DMS114 treated with DMSO at 0.1 percent for 48 hours (cell line): ENCODE measurements at regions not wholly inside any gene's neighbourhood (a gene's known extent, or its start where the extent isn't known, plus 50 kb on each side); places are given as distances from the start of the nearest gene placed in this dataset.
"Not testable (repeated sequence)": the region's sequence is repeated elsewhere in the genome, so short reads cannot be mapped to it uniquely, and the experiment has no call there.

Experiments
- DNase-seq: peaks from one replicate; lab custom pipeline; 2025; ENCODE audit not compliant: unreplicated experiment; lab: John Stamatoyannopoulos, UW

DNA sequence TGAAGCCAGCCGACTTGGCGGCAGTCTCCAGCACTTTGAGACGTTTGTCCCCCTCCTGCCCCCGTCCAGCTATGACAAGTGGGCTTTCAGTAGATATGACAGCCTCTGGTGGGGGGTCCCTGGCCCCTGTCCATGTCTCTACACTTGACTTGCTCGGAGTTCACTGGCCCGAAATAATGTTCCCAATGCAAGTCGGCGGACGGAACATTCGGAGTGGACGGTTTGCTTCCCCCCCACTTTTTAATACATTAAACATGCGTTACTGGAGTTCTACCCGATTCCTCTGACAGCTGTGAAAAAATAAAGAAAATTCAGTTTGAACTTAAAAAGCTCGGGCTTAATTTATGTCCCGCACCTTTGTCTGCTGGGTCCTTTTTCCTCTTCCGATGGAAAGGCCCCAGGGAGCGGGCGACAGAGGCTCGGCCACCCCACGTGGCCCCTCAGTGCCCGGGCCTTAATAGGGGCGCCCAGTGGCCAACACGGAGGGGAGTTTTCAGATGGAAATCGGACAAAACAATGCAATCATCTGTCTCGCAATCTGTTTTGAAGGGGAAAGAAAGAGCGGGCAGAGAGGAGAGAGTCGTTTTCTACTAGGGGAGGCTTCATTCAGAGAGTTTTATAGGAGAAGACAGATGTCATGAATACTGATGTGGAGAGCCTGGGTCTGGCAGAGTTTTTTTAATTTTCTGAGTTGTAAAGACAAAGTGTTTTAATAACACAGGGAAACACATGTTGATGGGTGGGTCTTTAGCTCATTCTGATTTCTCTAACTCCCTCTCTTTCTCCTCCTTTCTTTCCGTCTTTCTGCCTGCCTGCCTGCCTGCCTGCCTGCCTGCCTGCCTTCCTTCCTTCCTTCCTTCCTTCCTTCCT, 50.2 kb downstream of the SMIM38 start:
- no peak for DNase-seq

DNA sequence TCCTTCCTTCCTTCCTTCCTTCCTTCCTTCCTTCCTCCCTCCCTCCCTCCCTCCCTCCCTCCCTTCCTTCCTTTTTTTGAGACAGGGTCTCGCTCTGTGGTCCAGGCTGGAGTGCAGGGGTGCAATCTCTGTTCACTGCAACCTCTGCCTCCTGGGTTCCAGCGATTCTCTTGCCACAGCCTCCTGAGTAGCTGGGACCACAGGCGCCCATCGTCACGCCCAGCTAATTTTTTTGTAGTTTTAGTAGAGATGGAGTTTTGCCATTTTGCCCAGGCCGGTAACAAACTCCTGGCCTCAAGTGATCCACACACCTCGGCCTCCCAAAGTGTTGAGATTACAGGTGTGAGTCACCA, 50.9 kb downstream of the SMIM38 start:
- DNase-seq, result not testable (repeated sequence)

DNA sequence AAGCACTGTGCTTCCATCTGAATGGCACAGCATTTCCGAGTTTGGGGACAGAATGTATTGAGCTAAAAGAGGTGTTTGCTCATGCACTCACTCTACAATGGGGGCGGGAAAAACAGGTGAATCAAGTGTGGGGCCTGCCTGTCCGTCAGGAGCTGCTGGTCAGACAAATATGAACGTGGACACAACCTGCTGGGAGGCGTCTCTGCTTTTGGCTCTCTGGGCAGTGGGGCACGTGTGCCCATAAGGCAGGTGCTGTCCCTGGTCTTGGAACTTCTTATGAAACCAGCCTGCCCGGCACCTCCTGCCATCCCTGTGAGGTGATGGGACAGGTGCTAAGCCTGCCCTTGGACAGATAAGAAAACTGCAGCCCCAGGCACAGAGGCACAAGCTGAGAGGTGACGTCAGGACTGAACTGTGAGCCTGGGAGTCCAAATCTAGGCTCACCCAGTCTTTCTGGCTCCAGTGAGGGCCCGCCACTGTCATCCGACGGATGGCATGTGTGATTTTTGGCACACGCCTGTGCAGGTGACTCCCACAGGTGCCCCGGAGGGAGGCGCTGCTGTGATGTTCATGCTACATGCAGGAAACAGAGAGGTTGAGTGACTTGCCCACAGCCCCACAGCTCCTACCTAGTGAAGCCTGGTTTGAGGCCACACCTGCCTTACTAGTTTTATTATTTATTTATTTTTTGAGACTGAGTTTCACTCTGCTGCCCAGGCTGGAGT, 51.6 kb downstream of the SMIM38 start:
- no peak for DNase-seq

DNA sequence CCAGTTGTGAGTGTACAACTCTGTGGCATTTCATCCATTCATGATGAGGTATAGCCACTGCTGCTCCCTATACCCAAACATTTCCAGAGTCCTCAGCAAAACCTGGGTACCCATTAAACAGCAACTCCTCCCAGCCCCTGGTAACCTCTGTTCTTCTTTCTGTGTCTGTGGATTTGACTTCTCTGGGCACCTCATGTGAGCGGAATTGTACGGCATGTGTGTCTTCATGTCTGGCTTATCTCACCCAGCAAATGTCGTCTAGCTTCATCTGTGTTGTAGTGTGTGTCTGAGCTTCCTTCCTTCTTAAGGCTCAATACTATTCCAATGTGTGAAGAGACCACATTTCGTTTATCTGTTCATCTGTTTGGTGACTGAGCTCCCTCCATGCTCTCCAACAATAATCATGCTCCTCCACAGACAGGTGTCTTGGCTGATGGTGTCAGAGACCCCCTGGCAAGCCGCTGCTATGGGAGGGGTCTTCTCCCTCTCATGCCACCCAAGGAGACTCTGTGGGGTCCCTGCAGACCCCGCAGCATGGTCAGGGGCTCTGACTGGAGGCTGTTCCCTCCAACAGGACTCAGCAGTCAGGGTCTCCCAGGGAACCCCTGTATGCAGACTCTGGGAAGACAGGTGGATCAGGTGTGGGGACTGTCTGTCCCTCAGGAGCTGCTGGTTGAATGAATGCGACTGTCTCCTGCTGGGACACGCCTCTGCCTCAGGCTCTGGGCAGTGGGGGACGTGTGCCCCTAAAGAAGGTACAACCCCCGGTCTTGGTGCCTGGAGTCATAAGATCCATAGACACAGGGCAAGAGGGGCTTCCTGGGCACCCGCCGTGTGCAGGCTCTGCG, 52.7 kb downstream of the SMIM38 start:
- no peak for DNase-seq

DNA sequence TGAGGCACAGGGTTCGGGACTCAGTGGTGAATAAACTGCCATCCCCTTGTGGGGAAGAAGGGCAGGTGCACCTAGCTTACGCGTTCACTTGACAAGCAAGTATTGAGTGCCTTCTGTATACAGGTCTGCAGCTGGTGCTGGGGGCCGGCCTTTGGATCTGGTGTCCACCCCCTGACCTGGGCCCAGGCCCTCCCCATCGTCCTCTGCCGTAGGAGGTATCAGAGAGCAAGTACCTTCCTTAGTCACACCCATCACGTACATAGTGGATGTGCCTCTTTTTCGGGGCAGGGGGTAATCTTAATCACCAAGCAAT, 53.3 kb downstream of the SMIM38 start:
- DNase-seq, result no peak

DNA sequence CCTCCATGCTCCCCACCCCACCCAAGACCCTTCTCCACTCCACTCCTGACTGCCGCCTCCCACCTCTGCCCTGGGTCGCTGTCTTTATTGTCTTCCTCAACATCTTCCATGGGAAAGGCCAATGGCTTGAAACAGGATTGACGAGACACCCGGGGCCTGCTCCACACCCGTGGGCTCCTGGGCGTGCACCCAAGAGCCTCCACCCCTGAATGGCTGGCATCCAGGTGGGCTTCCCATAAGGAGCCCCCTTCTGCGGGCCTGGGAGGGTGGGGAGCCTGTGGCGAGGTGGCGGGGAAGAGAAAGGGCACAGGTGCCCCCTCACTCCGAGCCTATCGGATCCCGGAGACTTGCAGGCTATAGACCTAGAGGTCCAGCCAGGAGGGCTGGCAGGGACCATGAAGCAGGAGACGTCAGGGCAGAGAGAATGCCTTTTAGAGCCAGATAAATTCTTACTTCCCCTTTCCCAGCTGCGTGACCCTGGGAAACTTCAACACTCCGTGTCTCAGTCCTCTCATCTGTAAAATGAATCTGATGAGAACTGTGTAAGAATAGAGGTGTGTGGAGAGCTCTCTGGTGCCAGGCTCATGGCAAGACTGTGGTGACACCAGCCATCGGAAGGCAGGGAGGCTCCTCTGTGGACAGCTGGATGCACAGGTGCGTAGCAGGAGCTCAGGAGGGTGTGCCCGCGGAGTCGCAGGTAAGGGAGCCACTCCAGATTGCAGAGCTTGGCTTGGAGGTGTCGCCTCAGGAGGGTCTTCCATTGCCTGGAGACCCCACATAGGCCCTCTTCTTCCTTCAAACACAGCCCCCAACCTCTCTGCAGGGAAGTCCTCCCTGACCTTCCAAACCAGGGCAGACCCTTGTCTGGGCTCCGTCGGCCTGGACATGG, 53.9 kb downstream of the SMIM38 start:
- no peak for DNase-seq

DNA sequence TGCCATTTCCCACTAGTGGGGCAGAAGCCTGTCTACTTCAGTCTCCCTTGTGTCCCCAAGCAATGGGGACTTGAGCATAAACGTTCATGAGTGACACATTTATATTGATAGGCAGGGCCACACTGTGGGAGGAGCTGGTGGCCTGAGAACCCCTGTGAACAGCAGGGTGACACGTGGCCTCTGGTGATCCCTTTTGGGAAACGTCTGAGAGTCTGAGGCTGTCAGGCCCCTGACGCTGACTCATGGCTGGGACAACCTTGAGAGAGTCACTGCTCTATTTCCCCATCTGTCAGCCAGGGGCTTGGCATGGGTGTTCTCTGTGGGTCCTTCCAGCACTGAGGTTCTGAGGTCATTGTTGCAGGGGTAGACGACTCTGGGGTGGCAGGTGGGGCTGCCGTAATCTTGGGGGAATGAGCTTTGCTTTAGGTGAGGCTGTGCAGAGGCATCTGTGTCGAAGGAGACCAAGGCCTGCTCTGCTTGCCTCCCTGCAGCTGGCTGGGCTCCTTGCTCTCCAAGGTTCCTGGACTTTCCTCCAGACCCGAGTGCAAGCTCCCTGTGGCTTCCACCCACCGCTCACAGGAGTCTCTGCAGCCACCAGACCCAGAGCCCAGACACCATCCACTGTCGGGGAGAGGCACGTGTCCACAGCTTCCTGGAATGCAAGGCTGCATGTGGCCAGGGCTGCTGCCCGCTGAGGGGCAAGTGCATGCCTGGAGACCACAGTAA, 54.7 kb downstream of the SMIM38 start:
- DNase-seq, result no peak

DNA sequence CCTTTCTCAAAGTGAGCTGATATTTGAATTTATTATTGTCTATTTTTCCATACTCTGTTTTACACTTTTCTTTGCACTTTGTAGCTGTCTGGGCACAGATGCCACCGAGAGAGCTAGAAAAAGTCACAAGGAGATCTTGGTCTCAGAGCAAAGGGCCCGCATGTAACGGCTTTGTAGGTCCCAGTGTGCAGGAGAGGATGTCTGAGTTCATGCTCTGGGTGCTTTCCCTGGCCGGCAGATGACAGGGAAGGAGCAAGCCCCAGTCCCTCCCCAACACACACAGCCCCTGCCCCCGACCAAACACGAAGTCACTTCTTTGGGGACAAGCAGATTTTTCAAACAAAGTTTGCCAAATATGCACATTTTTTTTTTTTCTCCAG, 55.8 kb downstream of the SMIM38 start:
- DNase-seq, result no peak

DNA sequence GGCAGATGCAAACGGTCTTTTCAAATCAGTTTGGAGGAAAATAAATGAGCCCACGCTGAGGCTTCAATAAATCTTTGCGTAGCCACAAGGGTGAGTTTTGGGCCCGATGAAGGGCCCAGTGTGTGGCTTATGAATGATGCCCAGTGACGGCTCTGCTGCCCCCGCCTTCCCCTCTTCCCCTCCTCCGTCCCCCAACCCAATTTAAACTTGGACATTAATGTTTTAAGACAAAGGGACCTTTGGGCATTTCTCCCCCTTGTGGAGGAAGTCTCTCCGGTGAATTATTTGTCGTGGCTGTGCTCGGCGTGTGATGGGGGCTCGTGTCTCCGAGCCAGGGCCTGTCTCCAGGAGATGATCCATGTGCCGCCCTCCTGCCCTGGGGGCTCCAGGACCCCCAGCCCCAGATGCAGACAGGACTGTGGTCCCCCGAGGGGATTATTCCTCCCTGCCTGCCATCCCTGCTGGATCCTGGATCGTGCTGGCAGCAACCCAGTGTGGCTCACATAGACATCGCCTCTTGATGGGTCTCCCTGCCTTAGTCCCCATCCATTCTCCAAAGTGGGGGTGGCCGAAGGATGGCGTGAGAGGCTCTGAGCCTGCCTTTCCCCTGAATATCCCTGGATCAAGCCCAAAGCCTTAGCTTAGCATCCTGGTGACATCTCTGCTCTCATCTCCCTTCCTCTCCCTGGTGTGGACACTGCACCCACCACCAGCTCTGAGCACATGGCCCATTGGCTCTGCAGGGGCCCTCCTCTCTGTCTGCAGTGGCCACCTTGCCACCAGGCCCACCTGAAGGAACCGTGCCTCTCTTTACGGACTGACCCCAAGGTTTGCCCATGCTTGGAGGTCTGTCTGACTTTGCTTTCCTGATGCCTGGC, 56.4 kb downstream of the SMIM38 start:
- DNase-seq, result peak; percentile 67

DNA sequence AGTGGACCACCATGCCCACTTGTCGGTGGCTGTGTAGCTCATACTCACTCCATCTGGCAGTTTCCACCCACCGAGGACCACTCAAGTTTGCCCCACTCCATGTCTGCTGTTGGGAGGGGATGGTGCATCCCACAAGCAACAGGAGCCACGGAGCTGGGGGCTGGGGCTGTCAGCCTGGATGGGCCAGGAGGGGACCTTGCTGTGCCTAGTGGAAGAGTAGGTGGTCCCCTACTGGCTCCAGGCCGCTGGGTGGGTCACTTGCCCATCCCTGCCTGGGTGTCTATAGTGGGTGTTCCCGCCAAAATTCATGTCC, 57.0 kb downstream of the SMIM38 start:
- DNase-seq, result no peak

DNA sequence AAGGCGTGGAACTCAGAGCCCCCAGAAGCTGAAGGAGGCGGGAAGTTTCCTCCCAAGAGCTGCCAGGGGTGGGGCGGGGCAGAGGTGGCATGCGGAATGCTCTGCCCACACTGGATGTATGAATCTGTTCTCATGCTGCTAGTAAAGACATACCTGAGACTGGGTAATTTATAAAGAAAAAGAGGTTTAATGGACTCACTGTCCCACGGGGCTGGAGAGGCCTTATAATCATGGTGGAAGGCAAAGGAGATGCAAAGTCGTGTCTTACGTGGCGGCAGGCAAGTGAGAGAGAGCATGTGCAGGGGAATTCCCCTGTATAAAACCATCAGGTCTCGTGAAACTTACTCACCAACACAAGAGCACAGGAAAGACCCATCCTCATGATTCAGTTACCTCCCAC, 57.6 kb downstream of the SMIM38 start:
- DNase-seq, result no peak

DNA sequence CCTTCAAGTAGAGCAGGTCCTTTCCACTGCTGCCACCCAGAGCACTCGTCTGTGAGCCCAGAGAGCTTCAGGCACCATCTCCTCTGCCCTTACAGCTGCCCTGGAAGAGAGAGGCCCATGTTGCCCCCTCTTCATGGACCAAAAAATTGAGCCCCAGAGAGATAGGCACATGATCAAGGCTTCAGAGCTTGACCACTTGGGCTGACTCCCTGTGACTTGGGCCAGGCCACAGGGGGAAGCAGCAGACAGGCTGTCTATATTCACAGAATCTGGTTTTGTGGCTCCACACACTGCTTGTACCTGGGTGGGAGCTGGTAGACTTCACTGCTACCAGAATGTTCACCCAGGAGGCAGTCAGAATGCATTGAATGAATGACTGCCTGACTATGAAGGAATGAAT, 58.2 kb downstream of the SMIM38 start:
- no peak for DNase-seq

DNA sequence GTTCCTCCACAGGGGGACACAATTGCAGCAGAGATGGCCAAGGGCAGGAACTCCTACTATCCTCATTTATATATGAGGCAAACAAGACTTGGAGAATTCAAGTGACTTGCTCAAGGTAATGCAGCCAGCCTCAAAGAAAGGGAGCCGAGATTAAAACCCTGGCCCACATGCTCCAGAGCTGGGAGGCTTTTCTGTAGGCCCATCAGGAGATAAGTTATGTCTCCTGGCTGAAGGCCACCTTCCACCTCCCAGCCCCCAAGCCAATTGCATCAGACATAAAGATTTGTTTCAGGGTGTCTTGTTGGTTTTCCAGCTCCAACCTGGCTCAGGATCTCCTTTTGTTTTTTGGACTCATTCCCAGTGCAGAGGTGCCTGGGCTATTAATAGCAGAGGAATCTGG, 59.5 kb downstream of the SMIM38 start:
- no peak for DNase-seq

DNA sequence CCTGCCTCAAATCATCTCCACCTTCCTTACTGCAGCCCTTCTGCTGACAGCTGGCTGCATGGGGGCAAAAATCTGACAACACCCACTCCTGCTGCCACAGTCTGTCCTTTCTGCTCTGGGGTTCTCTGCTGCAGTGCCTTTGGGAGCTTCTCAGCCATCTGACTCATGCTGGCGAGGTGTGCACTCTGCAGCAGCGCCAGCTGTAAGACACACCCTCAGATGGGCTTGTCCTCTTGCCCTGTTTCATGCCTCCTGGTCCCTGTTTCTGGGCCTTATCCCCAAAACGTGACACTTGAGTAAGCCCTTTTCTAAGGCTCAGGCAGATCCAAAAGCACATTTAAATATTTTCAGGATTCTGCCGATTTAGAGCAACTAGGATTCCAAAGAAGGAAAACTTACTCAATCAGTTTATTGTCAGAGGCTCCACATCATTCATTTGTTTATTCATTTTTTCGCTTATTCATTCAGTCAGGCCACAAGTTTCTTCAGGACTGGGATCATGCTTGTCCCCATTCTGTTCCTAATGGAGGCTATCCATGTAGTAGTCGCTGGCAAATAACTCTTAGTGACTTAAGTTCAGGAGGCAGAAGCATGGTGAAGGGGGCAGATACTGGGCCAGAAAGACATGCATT, 60.2 kb downstream of the SMIM38 start:
- DNase-seq, result no peak

DNA sequence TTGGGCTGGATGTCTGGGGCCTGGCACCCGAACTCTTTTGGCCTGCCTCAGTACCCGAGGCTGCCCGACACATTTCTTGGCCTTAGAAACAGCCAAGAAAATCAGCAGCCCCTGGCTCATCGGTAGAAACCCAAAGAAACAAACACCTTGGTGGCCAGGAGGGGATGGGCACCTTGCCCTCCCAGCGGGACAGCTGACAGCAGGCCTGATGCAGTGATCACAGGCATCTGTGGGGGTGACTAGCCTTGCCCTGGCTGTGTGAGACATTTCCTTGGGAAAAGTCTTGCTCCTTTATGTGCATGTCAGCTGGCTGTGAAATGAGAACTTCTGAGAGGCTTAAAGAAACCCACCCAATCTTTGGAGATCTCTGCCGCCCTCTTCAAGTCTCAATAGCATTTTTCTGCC, 60.9 kb downstream of the SMIM38 start:
- DNase-seq, result no peak

DNA sequence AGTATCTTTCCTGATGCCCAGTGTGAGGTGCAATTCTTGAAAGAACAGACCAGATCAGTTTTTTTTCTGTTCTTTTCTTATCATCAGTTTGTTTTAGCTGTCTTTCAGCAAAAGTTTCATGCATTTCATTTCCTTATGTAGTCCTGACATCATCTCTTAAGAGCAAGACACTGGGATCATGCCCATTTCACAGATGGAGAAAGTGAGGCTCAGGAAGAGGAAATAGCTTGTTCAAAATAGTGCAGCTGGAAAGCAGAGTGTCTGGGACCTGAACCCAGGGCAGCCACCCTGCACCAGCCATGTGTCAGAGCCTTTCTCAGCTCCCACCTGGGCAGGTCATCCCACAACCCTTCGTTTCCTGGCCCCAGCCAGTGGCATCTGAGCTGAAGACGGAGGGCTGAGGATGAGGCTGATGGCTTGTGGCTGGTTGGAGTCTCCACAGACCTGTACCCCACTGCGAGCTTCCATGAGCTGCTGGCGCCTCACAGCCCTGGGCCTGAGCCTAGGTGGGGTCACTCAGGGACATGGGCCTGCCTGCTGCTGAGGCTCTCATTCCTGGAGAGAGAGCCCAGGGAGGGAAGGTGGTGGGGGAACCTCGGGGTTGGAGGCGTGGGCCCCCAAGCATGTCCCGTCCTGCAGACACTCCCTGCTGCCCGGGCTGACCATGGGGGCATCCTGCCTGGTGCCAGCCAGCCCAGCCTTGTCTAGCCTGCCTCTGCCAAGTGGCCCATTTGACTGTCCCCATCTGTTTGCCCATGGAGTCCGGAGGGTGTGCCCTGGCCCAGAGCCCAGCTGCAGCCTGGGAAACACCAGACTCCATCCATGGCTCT, 61.8 kb downstream of the SMIM38 start:
- DNase-seq, result no peak

DNA sequence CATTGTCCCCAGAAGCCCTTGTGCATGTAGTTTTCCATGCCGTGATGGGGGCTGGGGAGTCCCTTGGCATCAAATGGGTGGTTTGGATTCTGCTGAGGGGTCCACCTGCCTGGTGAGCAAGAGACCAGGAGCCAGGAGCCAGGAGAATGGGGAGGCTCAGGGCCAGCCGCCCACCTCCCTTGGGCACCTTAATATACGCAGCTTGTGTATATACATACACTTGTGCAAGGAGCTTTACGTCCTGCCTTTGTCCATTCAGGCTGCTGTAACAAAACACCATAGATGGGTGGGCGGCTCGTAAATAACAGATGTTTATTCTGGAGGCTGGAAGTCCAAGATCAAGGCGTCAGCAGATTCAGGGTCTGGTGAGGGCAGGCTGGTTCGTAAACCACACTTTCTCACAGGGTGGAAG, 62.5 kb downstream of the SMIM38 start:
- no peak for DNase-seq
